SK-N-SH (cell line): ENCODE measurements at regions not wholly inside any gene's neighbourhood (a gene's known extent, or its start where the extent isn't known, plus 50 kb on each side); places are given as distances from the start of the nearest gene placed in this dataset.

Experiments
- CTCF ChIA-PET: fragments of 300-600, 350-600 bp; formaldehyde crosslinking; extraction: SDS; loops from one replicate; lab custom pipeline; 2021; lab: Yijun Ruan, JAX
- POLR2A ChIA-PET: fragments of 350-600 bp; sonication (Branson Sonifier 250); formaldehyde crosslinking; extraction: SDS; loops from one replicate; lab custom pipeline; 2020; ENCODE audit warnings: antibody characterized with exemption, inconsistent platforms; lab: Yijun Ruan, JAX
- DNase-seq: peaks from one replicate; pipeline ENCODE4 v3.0.0; 2012
- H2AFZ ChIP-seq: fragments of 200-600 bp; sonication (generic); 2 replicates; pipeline ENCODE4 v1.8.1; 2016; ENCODE audit warnings: antibody characterized with exemption, mild to moderate bottlenecking, low read depth
- H3F3A ChIP-seq: fragments of 200-600 bp; sonication (generic); replicated peaks from 2 replicates; pipeline ENCODE3; 2016; ENCODE audit warnings: antibody characterized with exemption, mild to moderate bottlenecking; ENCODE audit not compliant: insufficient read depth
- H3K27ac ChIP-seq, 2 experiments: fragments of 200-500 bp in 1 of 2; fragments of 200-600 bp in 1 of 2; sonication (Bioruptor generic) in 1 of 2; sonication (generic), shearing (Covaris generic) in 1 of 2; 2 replicates each; pipeline versions ENCODE4 v1.5.1 to v1.6.1; 2014 to 2016; ENCODE audit warnings: low read depth in 2 of 2, inconsistent platforms in 1 of 2, low read length in 1 of 2, mild to moderate bottlenecking in 1 of 2, mixed read lengths in 1 of 2
- H3K27me3 ChIP-seq: fragments of 200-600 bp; sonication (generic), shearing (Covaris generic); 2 replicates; pipeline ENCODE4 v1.6.1; 2016; ENCODE audit warnings: mixed run types; ENCODE audit not compliant: insufficient read depth
- H3K36me3 ChIP-seq, 2 experiments: fragments of 200-500 bp in 1 of 2; fragments of 200-600 bp in 1 of 2; sonication (Bioruptor generic) in 1 of 2; sonication (generic) in 1 of 2; replicated peaks in 1 of 2; 2 replicates each; pipeline versions ENCODE3 to v1.5.1; 2014 to 2016; ENCODE audit warnings: low read length in 1 of 2, mild to moderate bottlenecking in 1 of 2; ENCODE audit not compliant: insufficient read depth in 2 of 2, control insufficient read depth in 1 of 2
- H3K4me1 ChIP-seq, 2 experiments: fragments of 200-500 bp in 1 of 2; fragments of 200-600 bp in 1 of 2; sonication (Bioruptor generic) in 1 of 2; sonication (generic), shearing (Covaris generic) in 1 of 2; 2 replicates each; pipeline versions ENCODE4 v1.5.1 to v1.6.1; 2014 to 2016; ENCODE audit warnings: low read depth in 1 of 2, low read length in 1 of 2, mixed run types in 1 of 2; ENCODE audit not compliant: insufficient read depth in 2 of 2, control insufficient read depth in 1 of 2
- H3K4me2 ChIP-seq: fragments of 200-600 bp; sonication (generic), shearing (Covaris generic); 2 replicates; pipeline ENCODE4 v1.6.1; 2017; ENCODE audit warnings: mixed run types
- H3K4me3 ChIP-seq, 2 experiments: fragments of 200-500 bp in 1 of 2; fragments of 200-600 bp in 1 of 2; sonication (Bioruptor generic) in 1 of 2; sonication (generic), shearing (Covaris generic) in 1 of 2; 2 replicates each; pipeline versions ENCODE4 v1.5.1 to v1.8.1; 2014 to 2016; ENCODE audit warnings: low read depth in 2 of 2, inconsistent platforms in 1 of 2, low read length in 1 of 2, mild to moderate bottlenecking in 1 of 2, mixed read lengths in 1 of 2, moderate library complexity in 1 of 2
- H3K79me2 ChIP-seq: fragments of 200-600 bp; sonication (generic); 2 replicates; pipeline ENCODE4 v1.8.1; 2017; ENCODE audit warnings: mild to moderate bottlenecking; ENCODE audit not compliant: insufficient read depth
- H3K9ac ChIP-seq: fragments of 200-600 bp; sonication (generic); 2 replicates; pipeline ENCODE4 v1.6.1; 2017; ENCODE audit warnings: mixed run types
- H3K9me2 ChIP-seq: fragments of 200-600 bp; sonication (generic); 2 replicates; pipeline ENCODE4 v1.6.1; 2017; ENCODE audit warnings: mixed run types
- H3K9me3 ChIP-seq: fragments of 200-600 bp; sonication (generic); 2 replicates; pipeline ENCODE4 v1.6.1; 2017; ENCODE audit warnings: mixed run types, mild to moderate bottlenecking, moderate library complexity
- H4K20me1 ChIP-seq: fragments of 200-600 bp; sonication (generic); 2 replicates; pipeline ENCODE4 v1.6.1; 2017; ENCODE audit warnings: mild to moderate bottlenecking, mixed run types; ENCODE audit not compliant: insufficient read depth
- CHD2 ChIP-seq: fragments of 150-350 bp; IDR thresholded peaks from 2 replicates; pipeline ENCODE4 v1.6.1; 2018; ENCODE audit warnings: low read length; ENCODE audit not compliant: partially characterized antibody
- EP300 ChIP-seq, 2 experiments: IDR thresholded peaks; 2 replicates each; pipeline versions ENCODE4 v1.4.0 to v1.6.1; 2012; ENCODE audit warnings: borderline replicate concordance in 1 of 2, low read depth in 1 of 2, low read length in 1 of 2
- EZH2phosphoT487 ChIP-seq: fragments of 200-600 bp; sonication (generic); IDR thresholded peaks from 2 replicates; pipeline ENCODE4 v1.6.1; 2017; ENCODE audit warnings: low read depth, mixed run types, mild to moderate bottlenecking, antibody characterized with exemption, moderate library complexity, borderline replicate concordance
- FOSL2 ChIP-seq: IDR thresholded peaks from 2 replicates; pipeline ENCODE4 v1.4.0; 2012; ENCODE audit warnings: low read depth, mild to moderate bottlenecking, moderate library complexity, borderline replicate concordance
- GATA2 ChIP-seq: sonication (generic); formaldehyde crosslinking; IDR thresholded peaks from 2 replicates; pipeline ENCODE4 v1.5.0; 2020; ENCODE audit warnings: mild to moderate bottlenecking, missing genetic modification reagents
- JUND ChIP-seq: IDR thresholded peaks from 2 replicates; pipeline ENCODE4 v1.4.0; 2012
- MXI1 ChIP-seq: IDR thresholded peaks from 2 replicates; pipeline ENCODE4 v1.6.1; 2012; ENCODE audit warnings: mild to moderate bottlenecking, low read depth, low read length, improper control_type of control experiment
- NRF1 ChIP-seq: IDR thresholded peaks from 2 replicates; pipeline ENCODE4 v1.6.1; 2012; ENCODE audit warnings: low read depth, mild to moderate bottlenecking, low read length
- RFX5 ChIP-seq: IDR thresholded peaks from 2 replicates; pipeline ENCODE4 v1.6.1; 2012; ENCODE audit warnings: mild to moderate bottlenecking, improper control_type of control experiment, low read length
- RXRA ChIP-seq: IDR thresholded peaks from 2 replicates; pipeline ENCODE4 v1.4.0; 2012; ENCODE audit warnings: low read depth, mild to moderate bottlenecking, borderline replicate concordance
- SIN3A ChIP-seq: IDR thresholded peaks from 2 replicates; pipeline ENCODE4 v1.6.1; 2012; ENCODE audit warnings: low read depth, mild to moderate bottlenecking, low read length, moderate library complexity, borderline replicate concordance
- SMC3 ChIP-seq: IDR thresholded peaks from 2 replicates; pipeline ENCODE4 v1.6.1; 2012; ENCODE audit warnings: low read depth, low read length, improper control_type of control experiment
- TCF12 ChIP-seq: IDR thresholded peaks from 2 replicates; pipeline ENCODE4 v1.4.0; 2012
- YY1 ChIP-seq: IDR thresholded peaks from 2 replicates; pipeline ENCODE4 v1.4.0; 2012; ENCODE audit warnings: low read depth, mild to moderate bottlenecking
- WGBS: methylation state at CpG from one replicate; pipeline ENCODE4 v1.1.6; 2017; ENCODE audit warnings: low lambda C conversion rate; 5-methylcytosine and 5-hydroxymethylcytosine counted together
- TF ChIP-seq, protein P1 (sequence below): fragments of 150-350 bp; IDR thresholded peaks from 2 replicates; pipeline ENCODE4 v1.6.1; 2016; ENCODE audit warnings: mild to moderate bottlenecking, low read depth, low read length
- TF ChIP-seq, protein P2 (sequence below): fragments of 150-350 bp; IDR thresholded peaks from 2 replicates; pipeline ENCODE4 v1.6.1; 2017; ENCODE audit warnings: antibody characterized with exemption, low read length, low read depth, borderline replicate concordance
- TF ChIP-seq, protein P3 (sequence below): IDR thresholded peaks from 2 replicates; pipeline ENCODE4 v1.4.0; 2012; ENCODE audit warnings: low read depth
- TF ChIP-seq, protein P4 (sequence below): IDR thresholded peaks from 2 replicates; pipeline ENCODE4; 2012
- TF ChIP-seq, protein P5 (sequence below): IDR thresholded peaks from 2 replicates; pipeline ENCODE4 v1.6.1; 2012; ENCODE audit warnings: mild to moderate bottlenecking, low read depth, low read length, moderate library complexity
- TF ChIP-seq, protein P6 (sequence below): IDR thresholded peaks from 2 replicates; pipeline ENCODE4 v1.4.0; 2012; ENCODE audit warnings: low read depth, borderline replicate concordance

DNA sequence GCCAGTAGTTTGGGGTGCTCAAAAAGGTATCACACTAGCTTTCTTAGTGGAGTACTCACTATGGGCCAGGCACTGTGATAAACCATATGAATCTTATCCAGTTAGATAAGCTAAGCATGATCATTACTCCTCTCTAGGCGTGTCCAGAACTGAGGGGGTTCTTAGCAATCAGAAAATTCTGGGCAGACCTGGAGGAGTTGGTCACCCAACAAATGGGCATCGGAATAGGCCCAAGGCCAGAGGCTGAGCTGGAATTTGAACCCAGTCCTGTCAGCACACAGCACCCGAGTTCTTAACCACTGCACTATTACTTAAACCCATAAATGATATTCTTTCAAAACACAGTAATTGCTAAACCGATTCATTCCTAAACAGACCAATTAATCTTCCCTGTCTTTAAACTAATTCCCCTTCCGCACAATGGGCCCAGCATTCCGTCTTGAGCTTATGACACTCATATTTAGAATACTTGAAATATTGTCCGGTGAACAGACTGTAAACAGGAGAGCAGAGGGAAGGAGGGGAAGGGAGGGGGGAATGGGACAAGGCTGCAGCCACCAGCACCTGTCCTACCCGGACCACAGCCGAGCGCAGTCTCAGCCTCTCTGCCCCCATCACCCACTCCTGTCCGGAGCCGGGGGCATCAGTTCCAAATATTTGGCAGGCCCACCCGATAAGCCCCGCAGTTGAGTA, 113.0 kb upstream of the GADD45A start:
- H2AFZ ChIP-seq, result no peak overlapping the region
- no peak for DNase-seq
- H3K4me2 ChIP-seq, result no peak overlapping the region

More for the DNA sequence above, 113.0 kb upstream of the GADD45A start:
- ChIA-PET CTCF (interaction anchor here (1.1 to 8.7 kb wide), 7 partner anchors 9 to 194 kb away, joined by 3 to 52 read pairs (median 4); no protein-coding TSS in a partner anchor), POLR2A (interaction anchor here (1.5 kb wide), 1 partner anchor 114 kb away, joined by 8 read pairs; the partner anchor contains the start of gene GADD45A)
- H4K20me1 ChIP-seq, result no peaks in the 10 kb centered on the region
- H3K27ac ChIP-seq, result no peak overlapping the region
- WGBS, result 92% methylated on average over 13 of the region's 14 CpGs
- no peaks in the 10 kb centered on the region for H3K27me3 ChIP-seq
- no peaks in the 10 kb centered on the region for H3K9me2 ChIP-seq
- H3K4me3 ChIP-seq, result no peak overlapping the region
- H3K79me2 ChIP-seq, result no peaks in the 10 kb centered on the region
- no peaks in the 10 kb centered on the region for H3K36me3 ChIP-seq
- no peaks in the 10 kb centered on the region for H3K9me3 ChIP-seq
- peaks cover 13% of the 10 kb centered on the region for H3F3A ChIP-seq
- H3K4me1 ChIP-seq, result peaks cover 12 to 14% of the 10 kb centered on the region in 2 experiments; a peak in 3 of 4 replicates
- TF ChIP-seq GATA2, result no peak
- no peak for TF ChIP-seq MXI1
- TF ChIP-seq EZH2phosphoT487, result no peak
- no peak for TF ChIP-seq FOSL2
- no peak for TF ChIP-seq RFX5
- TF ChIP-seq, protein P1, sequence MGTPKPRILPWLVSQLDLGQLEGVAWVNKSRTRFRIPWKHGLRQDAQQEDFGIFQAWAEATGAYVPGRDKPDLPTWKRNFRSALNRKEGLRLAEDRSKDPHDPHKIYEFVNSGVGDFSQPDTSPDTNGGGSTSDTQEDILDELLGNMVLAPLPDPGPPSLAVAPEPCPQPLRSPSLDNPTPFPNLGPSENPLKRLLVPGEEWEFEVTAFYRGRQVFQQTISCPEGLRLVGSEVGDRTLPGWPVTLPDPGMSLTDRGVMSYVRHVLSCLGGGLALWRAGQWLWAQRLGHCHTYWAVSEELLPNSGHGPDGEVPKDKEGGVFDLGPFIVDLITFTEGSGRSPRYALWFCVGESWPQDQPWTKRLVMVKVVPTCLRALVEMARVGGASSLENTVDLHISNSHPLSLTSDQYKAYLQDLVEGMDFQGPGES, result no peak
- no peak for TF ChIP-seq SIN3A
- TF ChIP-seq, protein P2, sequence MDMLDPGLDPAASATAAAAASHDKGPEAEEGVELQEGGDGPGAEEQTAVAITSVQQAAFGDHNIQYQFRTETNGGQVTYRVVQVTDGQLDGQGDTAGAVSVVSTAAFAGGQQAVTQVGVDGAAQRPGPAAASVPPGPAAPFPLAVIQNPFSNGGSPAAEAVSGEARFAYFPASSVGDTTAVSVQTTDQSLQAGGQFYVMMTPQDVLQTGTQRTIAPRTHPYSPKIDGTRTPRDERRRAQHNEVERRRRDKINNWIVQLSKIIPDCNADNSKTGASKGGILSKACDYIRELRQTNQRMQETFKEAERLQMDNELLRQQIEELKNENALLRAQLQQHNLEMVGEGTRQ, result no peak
- no peak for TF ChIP-seq EP300 (IDR thresholded peaks at IDR 0.05; ENCODE audit: borderline replicate concordance in 1 of 2, low read depth in 1 of 2, low read length in 1 of 2)
- TF ChIP-seq, protein P3, sequence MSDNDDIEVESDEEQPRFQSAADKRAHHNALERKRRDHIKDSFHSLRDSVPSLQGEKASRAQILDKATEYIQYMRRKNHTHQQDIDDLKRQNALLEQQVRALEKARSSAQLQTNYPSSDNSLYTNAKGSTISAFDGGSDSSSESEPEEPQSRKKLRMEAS, result no peak
- no peak for TF ChIP-seq SMC3
- TF ChIP-seq, protein P4, sequence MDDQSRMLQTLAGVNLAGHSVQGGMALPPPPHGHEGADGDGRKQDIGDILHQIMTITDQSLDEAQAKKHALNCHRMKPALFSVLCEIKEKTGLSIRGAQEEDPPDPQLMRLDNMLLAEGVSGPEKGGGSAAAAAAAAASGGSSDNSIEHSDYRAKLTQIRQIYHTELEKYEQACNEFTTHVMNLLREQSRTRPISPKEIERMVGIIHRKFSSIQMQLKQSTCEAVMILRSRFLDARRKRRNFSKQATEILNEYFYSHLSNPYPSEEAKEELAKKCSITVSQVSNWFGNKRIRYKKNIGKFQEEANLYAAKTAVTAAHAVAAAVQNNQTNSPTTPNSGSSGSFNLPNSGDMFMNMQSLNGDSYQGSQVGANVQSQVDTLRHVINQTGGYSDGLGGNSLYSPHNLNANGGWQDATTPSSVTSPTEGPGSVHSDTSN, result no peak
- no peak for TF ChIP-seq NRF1
- no peak for TF ChIP-seq CHD2
- no peak for TF ChIP-seq RXRA
- no peak for TF ChIP-seq YY1
- TF ChIP-seq, protein P5, sequence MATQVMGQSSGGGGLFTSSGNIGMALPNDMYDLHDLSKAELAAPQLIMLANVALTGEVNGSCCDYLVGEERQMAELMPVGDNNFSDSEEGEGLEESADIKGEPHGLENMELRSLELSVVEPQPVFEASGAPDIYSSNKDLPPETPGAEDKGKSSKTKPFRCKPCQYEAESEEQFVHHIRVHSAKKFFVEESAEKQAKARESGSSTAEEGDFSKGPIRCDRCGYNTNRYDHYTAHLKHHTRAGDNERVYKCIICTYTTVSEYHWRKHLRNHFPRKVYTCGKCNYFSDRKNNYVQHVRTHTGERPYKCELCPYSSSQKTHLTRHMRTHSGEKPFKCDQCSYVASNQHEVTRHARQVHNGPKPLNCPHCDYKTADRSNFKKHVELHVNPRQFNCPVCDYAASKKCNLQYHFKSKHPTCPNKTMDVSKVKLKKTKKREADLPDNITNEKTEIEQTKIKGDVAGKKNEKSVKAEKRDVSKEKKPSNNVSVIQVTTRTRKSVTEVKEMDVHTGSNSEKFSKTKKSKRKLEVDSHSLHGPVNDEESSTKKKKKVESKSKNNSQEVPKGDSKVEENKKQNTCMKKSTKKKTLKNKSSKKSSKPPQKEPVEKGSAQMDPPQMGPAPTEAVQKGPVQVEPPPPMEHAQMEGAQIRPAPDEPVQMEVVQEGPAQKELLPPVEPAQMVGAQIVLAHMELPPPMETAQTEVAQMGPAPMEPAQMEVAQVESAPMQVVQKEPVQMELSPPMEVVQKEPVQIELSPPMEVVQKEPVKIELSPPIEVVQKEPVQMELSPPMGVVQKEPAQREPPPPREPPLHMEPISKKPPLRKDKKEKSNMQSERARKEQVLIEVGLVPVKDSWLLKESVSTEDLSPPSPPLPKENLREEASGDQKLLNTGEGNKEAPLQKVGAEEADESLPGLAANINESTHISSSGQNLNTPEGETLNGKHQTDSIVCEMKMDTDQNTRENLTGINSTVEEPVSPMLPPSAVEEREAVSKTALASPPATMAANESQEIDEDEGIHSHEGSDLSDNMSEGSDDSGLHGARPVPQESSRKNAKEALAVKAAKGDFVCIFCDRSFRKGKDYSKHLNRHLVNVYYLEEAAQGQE, result no peak
- TF ChIP-seq, protein P6, sequence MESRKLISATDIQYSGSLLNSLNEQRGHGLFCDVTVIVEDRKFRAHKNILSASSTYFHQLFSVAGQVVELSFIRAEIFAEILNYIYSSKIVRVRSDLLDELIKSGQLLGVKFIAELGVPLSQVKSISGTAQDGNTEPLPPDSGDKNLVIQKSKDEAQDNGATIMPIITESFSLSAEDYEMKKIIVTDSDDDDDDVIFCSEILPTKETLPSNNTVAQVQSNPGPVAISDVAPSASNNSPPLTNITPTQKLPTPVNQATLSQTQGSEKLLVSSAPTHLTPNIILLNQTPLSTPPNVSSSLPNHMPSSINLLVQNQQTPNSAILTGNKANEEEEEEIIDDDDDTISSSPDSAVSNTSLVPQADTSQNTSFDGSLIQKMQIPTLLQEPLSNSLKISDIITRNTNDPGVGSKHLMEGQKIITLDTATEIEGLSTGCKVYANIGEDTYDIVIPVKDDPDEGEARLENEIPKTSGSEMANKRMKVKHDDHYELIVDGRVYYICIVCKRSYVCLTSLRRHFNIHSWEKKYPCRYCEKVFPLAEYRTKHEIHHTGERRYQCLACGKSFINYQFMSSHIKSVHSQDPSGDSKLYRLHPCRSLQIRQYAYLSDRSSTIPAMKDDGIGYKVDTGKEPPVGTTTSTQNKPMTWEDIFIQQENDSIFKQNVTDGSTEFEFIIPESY, result no peak
- no peak for TF ChIP-seq JUND
- no peak for TF ChIP-seq TCF12
- H3K9ac ChIP-seq, result no peak overlapping the region
